ENCODE measurements at regions not wholly inside any gene's neighbourhood (a gene's known extent, or its start where the extent isn't known, plus 50 kb on each side); places are given as distances from the start of the nearest gene placed in this dataset.

DNA sequence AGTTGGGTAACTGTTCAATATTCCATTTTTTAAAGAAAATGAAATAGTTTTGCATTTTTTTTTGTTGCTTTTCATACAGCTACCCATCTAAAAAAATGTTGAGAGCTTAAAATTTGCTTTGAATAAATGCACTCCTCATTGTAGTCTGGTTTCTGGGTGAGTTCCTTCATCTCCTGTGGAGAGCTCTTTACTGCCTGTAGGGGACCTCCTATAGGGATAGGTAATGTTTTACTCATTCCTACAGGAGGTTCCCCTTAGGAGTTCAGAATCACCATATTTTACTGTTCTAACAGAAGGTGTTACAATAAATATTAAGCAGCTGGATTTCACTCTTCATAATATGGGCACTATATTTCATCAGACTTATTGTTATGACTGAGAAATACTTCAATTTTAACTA lies 947.3 kb upstream of the CRIM1 start:
- no peaks in the 10 kb centered on the region for H3K4me1 ChIP-seq
- DNase-seq: no peak
- H3K27ac ChIP-seq: no peak overlapping the region
- no peaks in the 10 kb centered on the region for H3K9me3 ChIP-seq
- no peak overlapping the region for H3K4me3 ChIP-seq
- ATAC-seq: no peak
- no peaks in the 10 kb centered on the region for H3K27me3 ChIP-seq
- no peaks in the 10 kb centered on the region for H3K36me3 ChIP-seq
- intact Hi-C loops (cut with DNase I): loop anchor here in 5 of 10 donors (2.0 to 10.0 kb wide), 7 partner anchors 1311 to 1736 kb away; no protein-coding TSS in a partner anchor
- TF ChIP-seq, protein P1, sequence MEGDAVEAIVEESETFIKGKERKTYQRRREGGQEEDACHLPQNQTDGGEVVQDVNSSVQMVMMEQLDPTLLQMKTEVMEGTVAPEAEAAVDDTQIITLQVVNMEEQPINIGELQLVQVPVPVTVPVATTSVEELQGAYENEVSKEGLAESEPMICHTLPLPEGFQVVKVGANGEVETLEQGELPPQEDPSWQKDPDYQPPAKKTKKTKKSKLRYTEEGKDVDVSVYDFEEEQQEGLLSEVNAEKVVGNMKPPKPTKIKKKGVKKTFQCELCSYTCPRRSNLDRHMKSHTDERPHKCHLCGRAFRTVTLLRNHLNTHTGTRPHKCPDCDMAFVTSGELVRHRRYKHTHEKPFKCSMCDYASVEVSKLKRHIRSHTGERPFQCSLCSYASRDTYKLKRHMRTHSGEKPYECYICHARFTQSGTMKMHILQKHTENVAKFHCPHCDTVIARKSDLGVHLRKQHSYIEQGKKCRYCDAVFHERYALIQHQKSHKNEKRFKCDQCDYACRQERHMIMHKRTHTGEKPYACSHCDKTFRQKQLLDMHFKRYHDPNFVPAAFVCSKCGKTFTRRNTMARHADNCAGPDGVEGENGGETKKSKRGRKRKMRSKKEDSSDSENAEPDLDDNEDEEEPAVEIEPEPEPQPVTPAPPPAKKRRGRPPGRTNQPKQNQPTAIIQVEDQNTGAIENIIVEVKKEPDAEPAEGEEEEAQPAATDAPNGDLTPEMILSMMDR (IDR thresholded peaks at IDR 0.05): no peak

DNA sequence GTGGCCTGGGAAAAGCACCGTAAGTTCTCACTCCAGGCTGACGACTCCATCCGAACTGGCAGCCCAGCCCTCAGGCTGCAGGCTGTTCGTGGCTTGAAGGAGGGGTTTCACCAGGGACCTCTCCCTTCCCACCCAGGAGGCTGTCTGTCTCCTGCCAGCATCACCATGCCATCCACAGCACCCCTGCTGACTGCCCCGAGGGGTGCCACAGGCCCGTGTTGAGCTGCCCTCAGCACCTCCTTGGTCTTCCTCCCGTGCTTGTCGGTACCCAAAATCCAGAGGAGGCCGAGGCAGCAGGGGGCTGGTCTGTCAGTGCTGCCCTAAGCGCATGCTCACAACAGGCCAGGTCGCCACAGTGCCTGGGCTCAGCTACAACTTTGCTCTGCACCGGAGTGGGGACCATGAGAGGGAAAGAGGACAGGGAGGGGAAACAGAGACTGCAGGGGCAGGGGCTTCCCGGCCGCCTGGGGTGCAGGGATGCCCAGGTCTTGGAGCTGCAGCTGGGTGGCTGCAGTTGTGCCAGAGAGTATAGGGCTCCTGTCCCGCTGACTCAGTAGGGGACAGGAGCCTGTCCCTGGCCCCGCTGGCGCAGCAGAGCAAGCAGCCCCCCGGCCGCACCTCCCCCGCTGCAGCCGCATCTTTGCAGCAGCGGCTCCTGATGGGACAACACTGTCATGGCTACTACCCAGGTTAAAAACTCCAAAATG lies 963.7 kb upstream of the CRIM1 start:
- H3K27ac ChIP-seq: no peak overlapping the region
- TF ChIP-seq, protein P1 (IDR thresholded peaks at IDR 0.05): no peak
- DNase-seq: no peak
- H3K36me3 ChIP-seq: no peaks in the 10 kb centered on the region
- no peaks in the 10 kb centered on the region for H3K4me1 ChIP-seq
- H3K9me3 ChIP-seq: no peaks in the 10 kb centered on the region
- ATAC-seq: no peak
- no peak overlapping the region for H3K4me3 ChIP-seq
- intact Hi-C loops (cut with DNase I): no loop called here
- H3K27me3 ChIP-seq: no peaks in the 10 kb centered on the region
- 91 to 92% methylated on average over 22 of the region's 22 CpGs for WGBS, 2 donors

DNA sequence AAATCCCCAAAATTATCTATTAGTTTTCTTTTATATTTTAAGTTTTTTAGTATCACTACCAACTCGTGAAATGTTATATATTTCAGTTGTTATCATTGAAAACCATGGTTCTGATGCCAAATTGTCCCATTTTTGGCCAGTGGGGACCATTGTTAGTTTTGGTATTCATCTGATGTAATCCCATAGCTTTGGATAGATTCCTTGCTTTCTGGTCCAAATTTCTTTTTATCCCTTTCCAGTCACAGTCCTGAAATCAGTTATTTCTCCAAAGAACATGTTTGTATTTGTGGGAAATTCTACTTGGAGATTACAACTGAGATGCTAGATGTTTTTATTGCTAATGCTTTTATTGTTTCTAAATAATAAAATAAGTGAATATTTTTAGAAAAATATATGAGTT lies 976.8 kb upstream of the CRIM1 start:
- WGBS, 2 donors: 46 to 50% methylated on average over 1 of the region's 1 CpG
- TF ChIP-seq, protein P1 (IDR thresholded peaks at IDR 0.05): no peak

DNA sequence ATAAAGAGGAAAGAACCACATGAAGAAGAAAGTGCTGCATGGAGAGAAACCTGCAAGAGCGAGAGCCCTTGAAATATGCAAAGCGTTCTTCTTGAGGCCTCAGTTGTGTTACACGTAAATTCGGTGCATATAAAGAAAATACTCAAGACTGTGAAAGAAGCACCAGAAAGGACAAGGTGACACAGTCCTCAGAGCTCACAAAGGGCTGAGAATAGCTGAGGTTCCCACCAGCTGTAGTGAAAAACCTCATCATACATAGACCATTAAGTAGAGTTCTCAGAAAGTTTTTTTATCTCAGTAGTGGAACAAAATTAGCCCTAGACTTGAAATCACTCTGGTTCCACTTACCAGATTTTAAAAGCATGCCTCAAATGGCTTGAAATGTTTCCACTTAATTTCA lies 980.7 kb upstream of the CRIM1 start:
- intact Hi-C loops (cut with DNase I): no loop called here
- Histone ChIP-seq H3K9me3 (peaks cover 0 to 4% (median 0%) of the 10 kb centered on the region in 11 donors), H3K27me3 (no peaks in the 10 kb centered on the region), H3K36me3 (no peaks in the 10 kb centered on the region), H3K4me3 (no peak overlapping the region), H3K27ac (no peak overlapping the region), H3K4me1 (no peaks in the 10 kb centered on the region)
- TF ChIP-seq, protein P1 (IDR thresholded peaks at IDR 0.05): no peak
- ATAC-seq (no peak), DNase-seq (no peak)
- 90 to 95% methylated on average over 4 of the region's 4 CpGs for WGBS, 2 donors

More for the DNA sequence above, 976.8 kb upstream of the CRIM1 start:
- peaks cover 0 to 4% (median 0%) of the 10 kb centered on the region in 11 donors for H3K9me3 ChIP-seq
- no peaks in the 10 kb centered on the region for H3K36me3 ChIP-seq
- no peak overlapping the region for H3K27ac ChIP-seq
- no peaks in the 10 kb centered on the region for H3K4me1 ChIP-seq
- ATAC-seq (no peak), DNase-seq (no peak)
- intact Hi-C loops (cut with DNase I): no loop called here
- no peaks in the 10 kb centered on the region for H3K27me3 ChIP-seq
- no peak overlapping the region for H3K4me3 ChIP-seq

Data from heart right ventricle (tissue), 16 donors.